SK-N-SH treated with all-trans-retinoic acid at 6 μM for 48 hours (cell line): ENCODE measurements at regions not wholly inside any gene's neighbourhood (a gene's known extent, or its start where the extent isn't known, plus 50 kb on each side); places are given as distances from the start of the nearest gene placed in this dataset.

ENCODE experiments used
- ATAC-seq: fragments of 200-7000 bp; cut with Tn5 transposase; 3 replicates; pipeline ENCODE4 v1.9.1; 2020; ENCODE audit warnings: mild to moderate bottlenecking, moderate library complexity
- ARNTL ChIP-seq: fragments of 450-650 bp; formaldehyde crosslinking; IDR thresholded peaks from 2 replicates; pipeline ENCODE4 v1.5.0; 2020; ENCODE audit warnings: low read depth, mild to moderate bottlenecking, moderate library complexity, borderline replicate concordance
- BACH2 ChIP-seq: fragments of 250-450 bp; sonication (Bioruptor Pico); IDR thresholded peaks from 2 replicates; pipeline ENCODE4 v1.9.0; 2021; ENCODE audit warnings: mild to moderate bottlenecking, borderline replicate concordance
- CREB5 ChIP-seq: fragments of 250-450 bp; sonication (Bioruptor Pico); IDR thresholded peaks from 2 replicates; pipeline ENCODE4 v1.5.1; 2020; ENCODE audit warnings: low read depth, mild to moderate bottlenecking, moderate library complexity
- CSDC2 ChIP-seq: fragments of 250-450 bp; sonication (Bioruptor Pico); IDR thresholded peaks from 2 replicates; pipeline ENCODE4 v1.5.0; 2020; ENCODE audit warnings: mild to moderate bottlenecking, moderate library complexity
- ESRRG ChIP-seq: fragments of 250-450 bp; sonication (Bioruptor Pico); IDR thresholded peaks from 2 replicates; pipeline ENCODE4 v1.6.1; 2021; ENCODE audit warnings: mild to moderate bottlenecking
- ISL1 ChIP-seq: fragments of 250-450 bp; sonication (Bioruptor Pico); IDR thresholded peaks from 2 replicates; pipeline ENCODE4 v2.1.2; 2022; ENCODE audit warnings: mild to moderate bottlenecking, moderate library complexity
- OSR1 ChIP-seq: fragments of 250-450 bp; sonication (Bioruptor Pico); IDR thresholded peaks from 2 replicates; pipeline ENCODE4 v1.8.0; 2022; ENCODE audit warnings: moderate library complexity, mild to moderate bottlenecking, inconsistent platforms
- POU6F1 ChIP-seq: fragments of 250-450 bp; sonication (Bioruptor Pico); IDR thresholded peaks from 2 replicates; pipeline ENCODE4 v1.8.0; 2021; ENCODE audit warnings: low read depth, mild to moderate bottlenecking, moderate library complexity, borderline replicate concordance
- PPARA ChIP-seq: fragments of 250-450 bp; sonication (Bioruptor Pico); IDR thresholded peaks from 2 replicates; pipeline ENCODE4 v1.5.0; 2020; ENCODE audit warnings: mild to moderate bottlenecking, borderline replicate concordance
- RARB ChIP-seq: fragments of 250-450 bp; sonication (Bioruptor Pico); IDR thresholded peaks from 2 replicates; pipeline ENCODE4 v1.8.0; 2021; ENCODE audit warnings: mild to moderate bottlenecking, moderate library complexity
- SNAI2 ChIP-seq: fragments of 250-450 bp; sonication (Bioruptor Pico); IDR thresholded peaks from 2 replicates; pipeline ENCODE4 v1.5.0; 2020; ENCODE audit warnings: mild to moderate bottlenecking, moderate library complexity
- TCF4 ChIP-seq: fragments of 250-450 bp; sonication (Bioruptor Pico); IDR thresholded peaks from 2 replicates; pipeline ENCODE4 v1.8.0; 2021; ENCODE audit warnings: mild to moderate bottlenecking, moderate library complexity, borderline replicate concordance
- TOX ChIP-seq: fragments of 250-450 bp; sonication (Bioruptor Pico); IDR thresholded peaks from 2 replicates; pipeline ENCODE4 v1.8.0; 2021; ENCODE audit warnings: mild to moderate bottlenecking, moderate library complexity, borderline replicate concordance
- TSHZ2 ChIP-seq: fragments of 250-450 bp; sonication (Bioruptor Pico); IDR thresholded peaks from 2 replicates; pipeline ENCODE4 v1.5.0; 2020; ENCODE audit warnings: mild to moderate bottlenecking, moderate library complexity
- ZC3H10 ChIP-seq: fragments of 250-450 bp; sonication (Bioruptor Pico); IDR thresholded peaks from 2 replicates; pipeline ENCODE4 v1.5.1; 2021; ENCODE audit warnings: mild to moderate bottlenecking, moderate library complexity
- ZFP3 ChIP-seq: fragments of 250-450 bp; sonication (Bioruptor Pico); IDR thresholded peaks from 2 replicates; pipeline ENCODE4 v1.5.0; 2020; ENCODE audit warnings: mild to moderate bottlenecking, moderate library complexity
- ZFP30 ChIP-seq: fragments of 450-650 bp; formaldehyde crosslinking; IDR thresholded peaks from 2 replicates; pipeline ENCODE4 v1.5.0; 2022; ENCODE audit warnings: mild to moderate bottlenecking, moderate library complexity
- ZNF565 ChIP-seq: fragments of 450-650 bp; formaldehyde crosslinking; conservative IDR thresholded peaks from 2 replicates; pipeline ENCODE4 v1.5.0; 2020; ENCODE audit warnings: low read depth, mild to moderate bottlenecking, moderate library complexity
- ZNF8 ChIP-seq: fragments of 450-650 bp; formaldehyde crosslinking; IDR thresholded peaks from 2 replicates; pipeline ENCODE4 v1.5.0; 2020; ENCODE audit warnings: mild to moderate bottlenecking, moderate library complexity
- TF ChIP-seq, protein P1 (sequence below): fragments of 250-450 bp; sonication (Bioruptor Pico); IDR thresholded peaks from 2 replicates; pipeline ENCODE4 v1.8.0; 2020; ENCODE audit warnings: mild to moderate bottlenecking, moderate library complexity, borderline replicate concordance
- TF ChIP-seq, protein P2 (sequence below): fragments of 250-450 bp; sonication (Bioruptor Pico); IDR thresholded peaks from 2 replicates; pipeline ENCODE4 v1.5.1; 2021; ENCODE audit warnings: mild to moderate bottlenecking, moderate library complexity

DNA sequence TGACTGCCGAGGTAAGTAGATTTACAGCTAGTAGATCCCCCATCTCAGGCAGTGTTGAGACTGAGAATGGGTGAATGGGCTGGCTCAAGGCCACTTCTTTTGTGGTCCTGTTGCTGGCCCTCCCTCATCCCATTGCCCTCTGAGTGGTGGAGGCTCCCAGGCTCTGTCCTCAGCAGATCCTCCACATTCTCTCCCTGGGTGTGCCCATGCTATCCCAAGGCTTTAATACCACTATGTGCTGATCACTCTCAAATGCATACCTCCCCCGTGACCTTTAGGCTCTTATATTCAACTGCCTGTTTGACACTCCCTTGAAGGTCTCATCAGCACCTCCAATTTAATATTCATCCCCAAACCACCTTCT lies 271.8 kb downstream of the GLI2 start:
- no peak for ATAC-seq
- TF ChIP-seq ZFP3 (CRISPR knock-in tag) (no peak), POU6F1 (CRISPR knock-in tag) (no peak), ARNTL (CRISPR knock-in tag) (no peak), ZNF8 (CRISPR knock-in tag) (no peak), CREB5 (CRISPR knock-in tag) (no peak), TOX (CRISPR knock-in tag) (no peak), SNAI2 (CRISPR knock-in tag) (no peak), ZFP30 (CRISPR knock-in tag) (no peak), CSDC2 (no peak), TCF4 (CRISPR knock-in tag) (no peak), OSR1 (no peak), PPARA (CRISPR knock-in tag) (no peak), ESRRG (CRISPR knock-in tag) (no peak), ISL1 (no peak), ZC3H10 (CRISPR knock-in tag) (no peak), ZNF565 (CRISPR knock-in tag) (no peak)
- TF ChIP-seq, protein P1, sequence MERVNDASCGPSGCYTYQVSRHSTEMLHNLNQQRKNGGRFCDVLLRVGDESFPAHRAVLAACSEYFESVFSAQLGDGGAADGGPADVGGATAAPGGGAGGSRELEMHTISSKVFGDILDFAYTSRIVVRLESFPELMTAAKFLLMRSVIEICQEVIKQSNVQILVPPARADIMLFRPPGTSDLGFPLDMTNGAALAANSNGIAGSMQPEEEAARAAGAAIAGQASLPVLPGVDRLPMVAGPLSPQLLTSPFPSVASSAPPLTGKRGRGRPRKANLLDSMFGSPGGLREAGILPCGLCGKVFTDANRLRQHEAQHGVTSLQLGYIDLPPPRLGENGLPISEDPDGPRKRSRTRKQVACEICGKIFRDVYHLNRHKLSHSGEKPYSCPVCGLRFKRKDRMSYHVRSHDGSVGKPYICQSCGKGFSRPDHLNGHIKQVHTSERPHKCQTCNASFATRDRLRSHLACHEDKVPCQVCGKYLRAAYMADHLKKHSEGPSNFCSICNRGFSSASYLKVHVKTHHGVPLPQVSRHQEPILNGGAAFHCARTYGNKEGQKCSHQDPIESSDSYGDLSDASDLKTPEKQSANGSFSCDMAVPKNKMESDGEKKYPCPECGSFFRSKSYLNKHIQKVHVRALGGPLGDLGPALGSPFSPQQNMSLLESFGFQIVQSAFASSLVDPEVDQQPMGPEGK = no peak
- TF ChIP-seq, protein P2, sequence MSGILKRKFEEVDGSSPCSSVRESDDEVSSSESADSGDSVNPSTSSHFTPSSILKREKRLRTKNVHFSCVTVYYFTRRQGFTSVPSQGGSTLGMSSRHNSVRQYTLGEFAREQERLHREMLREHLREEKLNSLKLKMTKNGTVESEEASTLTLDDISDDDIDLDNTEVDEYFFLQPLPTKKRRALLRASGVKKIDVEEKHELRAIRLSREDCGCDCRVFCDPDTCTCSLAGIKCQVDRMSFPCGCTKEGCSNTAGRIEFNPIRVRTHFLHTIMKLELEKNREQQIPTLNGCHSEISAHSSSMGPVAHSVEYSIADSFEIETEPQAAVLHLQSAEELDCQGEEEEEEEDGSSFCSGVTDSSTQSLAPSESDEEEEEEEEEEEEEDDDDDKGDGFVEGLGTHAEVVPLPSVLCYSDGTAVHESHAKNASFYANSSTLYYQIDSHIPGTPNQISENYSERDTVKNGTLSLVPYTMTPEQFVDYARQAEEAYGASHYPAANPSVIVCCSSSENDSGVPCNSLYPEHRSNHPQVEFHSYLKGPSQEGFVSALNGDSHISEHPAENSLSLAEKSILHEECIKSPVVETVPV (CRISPR knock-in tag) = no peak

DNA sequence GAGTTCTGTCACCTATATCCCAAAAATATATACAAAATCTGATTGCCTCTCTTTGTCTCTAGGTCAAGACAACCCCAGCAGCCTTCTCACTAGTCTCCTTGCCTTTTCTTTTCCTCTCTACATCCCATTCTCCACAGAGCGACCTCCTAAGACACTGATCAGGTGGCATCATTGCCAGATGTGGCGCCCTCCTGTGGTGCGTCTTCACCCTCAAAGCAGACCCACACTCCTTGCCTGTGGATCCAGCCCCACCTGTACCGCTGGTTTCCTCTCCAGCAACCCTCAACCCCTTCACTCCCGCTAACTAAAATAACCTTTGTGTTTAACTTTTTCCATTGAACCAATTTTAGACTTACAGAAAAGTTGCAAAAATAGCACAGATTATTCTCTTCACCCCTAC lies 273.3 kb downstream of the GLI2 start:
- no peak for TF ChIP-seq TOX (CRISPR knock-in tag)
- no peak for TF ChIP-seq CREB5 (CRISPR knock-in tag)
- TF ChIP-seq TSHZ2 (CRISPR knock-in tag) = no peak
- TF ChIP-seq, all 23 proteins: peak for 0
- peak; percentile 71 for ATAC-seq

DNA sequence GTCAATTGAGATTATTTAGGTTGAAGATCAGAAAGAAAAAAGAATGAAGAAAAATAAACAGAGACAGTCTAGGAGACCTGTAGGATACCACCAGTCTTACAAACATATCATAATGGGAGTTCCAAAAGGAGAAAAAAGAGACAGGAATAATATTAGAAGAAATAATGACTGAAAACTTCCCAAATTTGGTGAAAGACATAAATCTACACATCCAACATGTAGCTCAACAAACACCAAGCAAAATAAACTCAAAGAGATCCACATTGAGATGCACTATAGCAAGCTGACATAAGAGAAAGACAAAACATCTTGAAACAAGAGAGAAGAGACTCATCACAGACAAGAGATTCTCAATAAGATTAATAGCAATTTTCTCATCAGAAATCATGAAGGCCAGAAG lies 274.0 kb downstream of the TFCP2L1 start:
- no peak for ATAC-seq
- TF ChIP-seq ZC3H10 (CRISPR knock-in tag) = no peak
- no peak for TF ChIP-seq ZFP3 (CRISPR knock-in tag)
- no peak for TF ChIP-seq CSDC2
- TF ChIP-seq RARB = no peak
- TF ChIP-seq PPARA (CRISPR knock-in tag) = no peak
- TF ChIP-seq CREB5 (CRISPR knock-in tag) = no peak
- TF ChIP-seq BACH2 (CRISPR knock-in tag) = no peak
- TF ChIP-seq ZFP30 (CRISPR knock-in tag) = no peak
- TF ChIP-seq ISL1 = no peak
- no peak for TF ChIP-seq TOX (CRISPR knock-in tag)
- TF ChIP-seq ARNTL (CRISPR knock-in tag) = no peak
- TF ChIP-seq TSHZ2 (CRISPR knock-in tag) = no peak
- no peak for TF ChIP-seq ESRRG (CRISPR knock-in tag)
